ENCODE measurements at regions not wholly inside any gene's neighbourhood (a gene's known extent, or its start where the extent isn't known, plus 50 kb on each side); places are given as distances from the start of the nearest gene placed in this dataset.
A peak's percentile ranks its signal among the peaks of the same experiment; 100 is the strongest.

DNA sequence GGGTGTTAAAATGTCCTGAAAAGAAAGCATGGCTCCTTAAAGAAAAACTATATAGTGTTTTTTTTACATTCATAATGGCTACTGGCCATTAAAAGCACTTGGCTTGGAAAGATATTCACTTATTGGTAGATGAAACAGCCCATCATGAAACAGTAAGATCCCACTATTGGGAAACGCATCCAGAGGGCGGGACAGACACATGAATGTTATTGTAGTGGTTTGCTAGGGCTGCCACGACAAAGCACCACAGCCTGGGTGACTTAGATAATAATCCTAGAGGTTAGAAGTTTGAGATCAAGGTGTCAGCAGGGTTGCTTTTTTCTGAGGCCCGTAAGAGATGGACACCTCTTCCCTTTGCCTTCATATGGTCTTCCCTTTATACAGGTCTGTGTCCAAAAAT is 139.4 kb upstream of the ANKH start:
- H3K79me1 ChIP-seq (ENCODE audit: low read depth in 1 of 2, low read length in 2 of 2), result no peaks in the 10 kb centered on the region
- H4K8ac ChIP-seq (ENCODE audit: low read depth in 2 of 2, low read length in 2 of 2), result no peak overlapping the region
- no peak overlapping the region for H3K27ac ChIP-seq (ENCODE audit: insufficient read depth, low read length)
- H2BK20ac ChIP-seq (ENCODE audit: low read depth, low read length), result no peak overlapping the region
- TF ChIP-seq CEBPB (IDR thresholded peaks at IDR 0.05; ENCODE audit: low read depth, low read length), result no peak
- TF ChIP-seq SMC3 (IDR thresholded peaks at IDR 0.05; ENCODE audit: low read depth, low read length), result no peak
- no peak for TF ChIP-seq MXI1 (IDR thresholded peaks at IDR 0.05; ENCODE audit: borderline replicate concordance, low read depth, low read length)
- TF ChIP-seq, protein P1, sequence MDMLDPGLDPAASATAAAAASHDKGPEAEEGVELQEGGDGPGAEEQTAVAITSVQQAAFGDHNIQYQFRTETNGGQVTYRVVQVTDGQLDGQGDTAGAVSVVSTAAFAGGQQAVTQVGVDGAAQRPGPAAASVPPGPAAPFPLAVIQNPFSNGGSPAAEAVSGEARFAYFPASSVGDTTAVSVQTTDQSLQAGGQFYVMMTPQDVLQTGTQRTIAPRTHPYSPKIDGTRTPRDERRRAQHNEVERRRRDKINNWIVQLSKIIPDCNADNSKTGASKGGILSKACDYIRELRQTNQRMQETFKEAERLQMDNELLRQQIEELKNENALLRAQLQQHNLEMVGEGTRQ (IDR thresholded peaks at IDR 0.05; ENCODE audit: low read depth, low read length), result no peak
- TF ChIP-seq NFE2L2 (IDR thresholded peaks at IDR 0.05; ENCODE audit: low read depth, low read length), result no peak
- TF ChIP-seq RCOR1 (IDR thresholded peaks at IDR 0.05; ENCODE audit: insufficient replicate concordance, low read length), result no peak
- TF ChIP-seq RAD21 (IDR thresholded peaks at IDR 0.05; ENCODE audit: low read length), result no peak
- DNase-seq, result no peak
- no peak overlapping the region for H3K4me2 ChIP-seq (ENCODE audit: low read depth, low read length)
- in situ Hi-C loops (cut with MboI; ENCODE audit: low sequenced_read_pairs), result loop anchor here (25.0 kb wide), 1 partner anchor 599 kb away; no protein-coding TSS in a partner anchor
- ATAC-seq (ENCODE audit: low read depth), result no peak
- H2AFZ ChIP-seq (replicated peaks; ENCODE audit: low read length, poor library complexity), result no peak overlapping the region
- H3K14ac ChIP-seq (replicated peaks; ENCODE audit: low read depth, low read length), result no peak overlapping the region
- peak overlapping the region; percentile 19; the same call in 1 of the 2 replicates for H3K18ac ChIP-seq (ENCODE audit: low read depth, low read length)
- dilution Hi-C loops (cut with HindIII; ENCODE audit: low sequenced_read_pairs, unreplicated experiment), result no loop called here
- H4K20me1 ChIP-seq (ENCODE audit: insufficient read depth, low read length), result no peaks in the 10 kb centered on the region
- no peaks in the 10 kb centered on the region; the same call in 1 of the 2 replicates for H3K9me1 ChIP-seq (ENCODE audit: insufficient read depth, low read length)
- peak overlapping the region; percentile 44 for H4K91ac ChIP-seq (ENCODE audit: insufficient read depth, low read depth, low read length)
- peaks cover 11% of the 10 kb centered on the region for H3K4me1 ChIP-seq (ENCODE audit: control insufficient read depth, insufficient read depth, low read length)
- no peak overlapping the region for H3K23ac ChIP-seq (ENCODE audit: low read depth, low read length)
- CTCF ChIA-PET, result interaction anchor here (2.5 kb wide), 1 partner anchor 325 kb away, joined by 14 read pairs; no protein-coding TSS in a partner anchor
- H4K5ac ChIP-seq (ENCODE audit: low read depth, low read length), result no peak overlapping the region
- no CpG with 5 or more reads among the region's 4 CpGs for WGBS, 2 experiments (ENCODE audit: extremely low coverage in 2 of 2, insufficient read length in 1 of 2)
- no peak overlapping the region; the same call in 1 of the 2 replicates for H3K4ac ChIP-seq (ENCODE audit: low read depth, low read length)
- H3K27me3 ChIP-seq (ENCODE audit: control insufficient read depth, insufficient read depth, low read length), result peaks cover 2% of the 10 kb centered on the region; the same call in 1 of the 2 replicates
- no peaks in the 10 kb centered on the region for H3K9me3 ChIP-seq (ENCODE audit: control insufficient read depth, insufficient read depth, low read length)
- H2BK120ac ChIP-seq (ENCODE audit: low read depth, low read length), result peak overlapping the region; percentile 55; the same call in 1 of the 2 replicates
- H2BK5ac ChIP-seq (ENCODE audit: low read depth, low read length, poor library complexity, severe bottlenecking), result no peak overlapping the region
- POLR2A ChIA-PET (ENCODE audit: unreplicated experiment), result no interaction called here
- H3K56ac ChIP-seq (ENCODE audit: extremely low read depth, insufficient read depth, low read length), result no peak overlapping the region
- BruUV-seq (replicated peaks), result no TSS peak
- no peak overlapping the region for H3K4me3 ChIP-seq (ENCODE audit: insufficient read depth, low read depth, low read length)
- intact Hi-C loops (cut with micrococcal nuclease), result loop anchor here (5.0 kb wide), 2 partner anchors 519 to 1034 kb away; no protein-coding TSS in a partner anchor
- H3K9ac ChIP-seq (ENCODE audit: low read depth, low read length), result no peak overlapping the region
- H2AK9ac ChIP-seq (replicated peaks; ENCODE audit: low read depth, low read length, poor library complexity), result no peak overlapping the region
- no peaks in the 10 kb centered on the region for H3K36me3 ChIP-seq (ENCODE audit: control insufficient read depth, insufficient read depth, low read length)
- 0 out of 2 replicates have a peak overlapping the region, but pooled peaks have one; percentile 35 for H2AK5ac ChIP-seq (ENCODE audit: low read depth, low read length)
- 0 out of 3 replicates have a peak overlapping the region, but pooled peaks have one; percentile 11 for H2BK15ac ChIP-seq (ENCODE audit: low read depth, low read length)

Measured in IMR-90 (cell line).